K562 (cell line): ENCODE measurements at regions not wholly inside any gene's neighbourhood (a gene's known extent, or its start where the extent isn't known, plus 50 kb on each side); places are given as distances from the start of the nearest gene placed in this dataset.

Experiments used
- BRD9 ChIP-seq: fragments of 450-650 bp; IDR thresholded peaks from 2 replicates; pipeline ENCODE4 v1.6.1; 2018; ENCODE audit warnings: low read depth; ENCODE audit not compliant: partially characterized antibody
- C11orf30 ChIP-seq: fragments of 450-650 bp; IDR thresholded peaks from 2 replicates; pipeline ENCODE4 v1.6.1; 2016; ENCODE audit warnings: low read depth, mild to moderate bottlenecking
- FOXP1 ChIP-seq: sonication (generic); formaldehyde crosslinking; IDR thresholded peaks from 2 replicates; pipeline ENCODE4 v1.8.0; 2022; ENCODE audit warnings: mild to moderate bottlenecking, missing genetic modification reagents
- ILK ChIP-seq: fragments of 450-650 bp; IDR thresholded peaks from 2 replicates; pipeline ENCODE4 v1.6.1; 2016; ENCODE audit warnings: missing genetic modification characterization, low read depth, mild to moderate bottlenecking, missing compliant biosample characterization, moderate library complexity, borderline replicate concordance
- JUND ChIP-seq, 2 experiments: IDR thresholded peaks; 2 replicates in 1 of 2; 3 replicates in 1 of 2; pipeline ENCODE4 v1.6.1; 2011; ENCODE audit warnings: borderline replicate concordance in 2 of 2, low read depth in 2 of 2, low read length in 2 of 2, improper control_type of control experiment in 1 of 2, missing biosample characterization in 1 of 2, missing genetic modification characterization in 1 of 2, missing genetic modification reagents in 1 of 2
- MAFG ChIP-seq: fragments of 450-650 bp; conservative IDR thresholded peaks from 2 replicates; pipeline ENCODE4 v1.6.1; 2016; ENCODE audit warnings: missing genetic modification characterization, missing compliant biosample characterization
- MEIS2 ChIP-seq: fragments of 450-650 bp; IDR thresholded peaks from 2 replicates; pipeline ENCODE4 v1.6.1; 2014; ENCODE audit warnings: mild to moderate bottlenecking; ENCODE audit not compliant: partially characterized antibody
- NCOA2 ChIP-seq, 2 experiments: fragments of 450-650 bp; IDR thresholded peaks; 2 replicates each; pipeline ENCODE4 v1.6.1; 2018; ENCODE audit warnings: mild to moderate bottlenecking in 2 of 2, moderate library complexity in 1 of 2; ENCODE audit not compliant: partially characterized antibody in 2 of 2
- PYGO2 ChIP-seq: fragments of 450-650 bp; IDR thresholded peaks from 2 replicates; pipeline ENCODE4 v1.6.1; 2016; ENCODE audit warnings: mild to moderate bottlenecking, missing genetic modification characterization, moderate library complexity, missing compliant biosample characterization
- RAD51 ChIP-seq: fragments of 450-650 bp; IDR thresholded peaks from 2 replicates; pipeline ENCODE4 v1.7.1; 2016; ENCODE audit warnings: low read depth, mild to moderate bottlenecking, borderline replicate concordance
- TAF15 ChIP-seq: fragments of 200-400 bp; formaldehyde crosslinking; IDR thresholded peaks from 2 replicates; pipeline ENCODE4 v1.6.1; 2017; ENCODE audit warnings: mild to moderate bottlenecking, low read depth, low read length, moderate library complexity
- TAF7 ChIP-seq: fragments of 450-650 bp; IDR thresholded peaks from 2 replicates; pipeline ENCODE4 v1.6.1; 2016; ENCODE audit warnings: missing genetic modification characterization, missing compliant biosample characterization
- U2AF1 ChIP-seq: fragments of 200-400 bp; formaldehyde crosslinking; optimal IDR thresholded peaks from 2 replicates; pipeline ENCODE3; 2017; ENCODE audit warnings: mild to moderate bottlenecking, low read depth, low read length, moderate library complexity
- ZKSCAN1 ChIP-seq: fragments of 150-350 bp; IDR thresholded peaks from 2 replicates; pipeline ENCODE4 v1.6.1; 2016; ENCODE audit warnings: low read depth, low read length
- ZNF12 ChIP-seq: sonication (generic); formaldehyde crosslinking; IDR thresholded peaks from 2 replicates; pipeline ENCODE4 v1.4.0; 2020; ENCODE audit warnings: mild to moderate bottlenecking, missing genetic modification reagents
- ZNF140 ChIP-seq: fragments of 250-450 bp; sonication (Bioruptor Pico); IDR thresholded peaks from 2 replicates; pipeline ENCODE4 v1.8.0; 2021; ENCODE audit warnings: moderate library complexity, mild to moderate bottlenecking, inconsistent platforms
- ZNF23 ChIP-seq: fragments of 250-450 bp; sonication (Bioruptor Pico); IDR thresholded peaks from 2 replicates; pipeline ENCODE4 v1.4.0; 2020; ENCODE audit warnings: mild to moderate bottlenecking
- ZNF408 ChIP-seq: fragments of 250-450 bp; sonication (Bioruptor Pico); IDR thresholded peaks from 2 replicates; pipeline ENCODE4 v1.4.0; 2020; ENCODE audit warnings: low read depth, mild to moderate bottlenecking, moderate library complexity
- ZSCAN29 ChIP-seq: fragments of 450-650 bp; IDR thresholded peaks from 2 replicates; pipeline ENCODE4 v1.6.1; 2017
- TF ChIP-seq, protein P1 (sequence below): sonication (generic); formaldehyde crosslinking; IDR thresholded peaks from 2 replicates; pipeline ENCODE4 v1.5.0; 2020; ENCODE audit warnings: missing genetic modification reagents
- TF ChIP-seq, protein P2 (sequence below): fragments of 250-450 bp; sonication (Bioruptor Pico); IDR thresholded peaks from 2 replicates; pipeline ENCODE4 v1.5.1; 2021; ENCODE audit warnings: mild to moderate bottlenecking
- TF ChIP-seq, protein P3 (sequence below), 2 experiments: fragments of 450-650 bp in 1 of 2; sonication (generic) in 1 of 2; formaldehyde crosslinking in 1 of 2; IDR thresholded peaks in 1 of 2; conservative IDR thresholded peaks in 1 of 2; 2 replicates each; pipeline versions ENCODE4 v1.6.1 to v1.8.1; 2016 to 2023; ENCODE audit warnings: mild to moderate bottlenecking in 2 of 2, moderate library complexity in 2 of 2, inconsistent platforms in 1 of 2, missing genetic modification reagents in 1 of 2

DNA sequence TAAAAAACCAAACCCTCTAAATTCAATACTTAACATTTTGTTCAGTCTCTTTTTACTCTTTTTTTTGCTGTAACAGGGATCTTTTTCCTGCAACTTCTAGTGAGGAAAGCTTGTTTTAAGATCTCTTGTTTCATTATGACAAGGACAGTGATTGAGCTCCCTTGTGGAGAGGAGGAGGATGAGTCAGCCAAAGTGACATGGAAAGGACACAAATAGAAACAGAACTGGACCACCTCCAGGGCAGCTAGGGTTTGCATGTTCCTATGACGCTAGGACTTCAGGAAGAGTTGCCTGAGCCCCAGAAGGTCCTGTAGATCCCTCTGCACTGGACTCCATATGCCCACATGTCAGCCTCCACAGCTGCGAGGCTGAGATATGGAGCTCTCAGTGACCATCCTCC is 212.6 kb upstream of the FAM78B start (continued):
- TF ChIP-seq JUND (IDR thresholded peaks at IDR 0.05; ENCODE audit: borderline replicate concordance, low read depth, low read length) (no peak), JUND (tag; IDR thresholded peaks at IDR 0.05; ENCODE audit: borderline replicate concordance, low read depth, low read length) (peak; percentile 16; the same call in 1 of the 3 replicates), TAF7 (tag) (no peak), ILK (no peak), FOXP1 (CRISPR knock-in tag) (no peak), ZNF12 (no peak), BRD9 (no peak), MEIS2 (peak; percentile 37), TAF15 (no peak), RAD51 (no peak), ZNF23 (no peak), NCOA2 (IDR thresholded peaks at IDR 0.05; ENCODE audit: partially characterized antibody in 2 of 2) (no peak), ZNF140 (CRISPR knock-in tag) (no peak), C11orf30 (peak; percentile 18; the same call in 1 of the 2 replicates), U2AF1 (no peak), MAFG (tag) (0 out of 2 replicates have a peak, but pooled peaks have one; percentile 13), ZNF408 (CRISPR knock-in tag) (no peak), PYGO2 (no peak), ZSCAN29 (no peak), ZKSCAN1 (no peak)
- TF ChIP-seq, protein P1, sequence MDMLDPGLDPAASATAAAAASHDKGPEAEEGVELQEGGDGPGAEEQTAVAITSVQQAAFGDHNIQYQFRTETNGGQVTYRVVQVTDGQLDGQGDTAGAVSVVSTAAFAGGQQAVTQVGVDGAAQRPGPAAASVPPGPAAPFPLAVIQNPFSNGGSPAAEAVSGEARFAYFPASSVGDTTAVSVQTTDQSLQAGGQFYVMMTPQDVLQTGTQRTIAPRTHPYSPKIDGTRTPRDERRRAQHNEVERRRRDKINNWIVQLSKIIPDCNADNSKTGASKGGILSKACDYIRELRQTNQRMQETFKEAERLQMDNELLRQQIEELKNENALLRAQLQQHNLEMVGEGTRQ (CRISPR knock-in tag): no peak
- TF ChIP-seq, protein P2, sequence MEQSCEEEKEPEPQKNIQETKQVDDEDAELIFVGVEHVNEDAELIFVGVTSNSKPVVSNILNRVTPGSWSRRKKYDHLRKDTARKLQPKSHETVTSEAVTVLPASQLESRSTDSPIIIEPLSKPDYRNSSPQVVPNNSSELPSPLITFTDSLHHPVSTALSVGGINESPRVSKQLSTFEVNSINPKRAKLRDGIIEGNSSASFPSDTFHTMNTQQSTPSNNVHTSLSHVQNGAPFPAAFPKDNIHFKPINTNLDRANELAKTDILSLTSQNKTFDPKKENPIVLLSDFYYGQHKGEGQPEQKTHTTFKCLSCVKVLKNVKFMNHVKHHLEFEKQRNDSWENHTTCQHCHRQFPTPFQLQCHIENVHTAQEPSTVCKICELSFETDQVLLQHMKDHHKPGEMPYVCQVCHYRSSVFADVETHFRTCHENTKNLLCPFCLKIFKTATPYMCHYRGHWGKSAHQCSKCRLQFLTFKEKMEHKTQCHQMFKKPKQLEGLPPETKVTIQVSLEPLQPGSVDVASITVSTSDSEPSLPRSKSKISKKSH (CRISPR knock-in tag): no peak
- TF ChIP-seq, protein P3, sequence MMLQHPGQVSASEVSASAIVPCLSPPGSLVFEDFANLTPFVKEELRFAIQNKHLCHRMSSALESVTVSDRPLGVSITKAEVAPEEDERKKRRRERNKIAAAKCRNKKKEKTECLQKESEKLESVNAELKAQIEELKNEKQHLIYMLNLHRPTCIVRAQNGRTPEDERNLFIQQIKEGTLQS (IDR thresholded peaks at IDR 0.05): 0 out of 2 replicates have a peak, but pooled peaks have one; percentile 11
- TF ChIP-seq, protein P3 (CRISPR knock-in tag; conservative IDR thresholded peaks at IDR 0.05): no peak
